ENCODE measurements at regions not wholly inside any gene's neighbourhood (a gene's known extent, or its start where the extent isn't known, plus 50 kb on each side); places are given as distances from the start of the nearest gene placed in this dataset.

DNA sequence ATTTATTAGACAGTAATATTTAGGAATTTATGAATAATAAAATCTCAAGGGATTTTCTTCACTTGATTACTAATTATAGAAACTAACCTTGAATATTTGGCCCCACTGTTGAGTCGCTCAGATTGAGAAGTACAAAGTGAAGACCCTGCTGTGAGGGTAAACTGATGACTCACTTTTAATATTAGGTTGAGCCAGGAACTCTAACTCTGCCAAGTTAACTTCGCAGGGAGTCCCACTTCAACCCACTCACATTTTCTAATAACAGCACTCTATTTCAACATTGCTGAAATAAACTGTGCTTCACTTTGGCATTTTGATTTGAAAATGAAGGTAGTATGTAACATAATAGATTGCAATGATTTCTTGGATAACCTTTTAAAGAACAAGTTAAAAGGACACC lies 200.7 kb downstream of the POLR1F start:
- Histone ChIP-seq H3K23ac (ENCODE audit: insufficient read length) (no peak overlapping the region), H2AK5ac (ENCODE audit: low read depth, low read length) (no peak overlapping the region), H2BK20ac (ENCODE audit: low read length) (no peak overlapping the region), H3K9ac (replicated peaks in 1 of 4; ENCODE audit: extremely low read depth in 1 of 4, low read depth in 3 of 4, low read length in 3 of 4) (no peak overlapping the region), H2BK120ac (replicated peaks; ENCODE audit: low read depth, low read length) (no peak overlapping the region), H4K91ac (replicated peaks; ENCODE audit: insufficient read length, low read length) (no peak overlapping the region), H4K20me1 (replicated peaks in 1 of 2; ENCODE audit: control insufficient read depth in 1 of 2, insufficient read depth in 2 of 2, low read length in 2 of 2) (no peaks in the 10 kb centered on the region), H2BK15ac (ENCODE audit: low read length) (no peak overlapping the region), H3K27me3 (replicated peaks in 1 of 4; ENCODE audit: control insufficient read depth in 3 of 4, extremely low read depth in 1 of 4, insufficient read depth in 3 of 4, low read length in 3 of 4) (no peaks in the 10 kb centered on the region), H3K56ac (replicated peaks; ENCODE audit: insufficient read length, low read depth, low read length) (no peak overlapping the region), H3K27ac (ENCODE audit: low read depth, low read length) (no peak overlapping the region), H3K79me2 (ENCODE audit: control insufficient read depth in 1 of 2, insufficient read depth in 2 of 2, low read length in 2 of 2) (no peaks in the 10 kb centered on the region), H2BK12ac (ENCODE audit: low read depth, low read length) (no peak overlapping the region), H3K79me1 (ENCODE audit: low read depth, low read length) (no peaks in the 10 kb centered on the region), H3K14ac (ENCODE audit: insufficient read length) (no peak overlapping the region), H3K4ac (replicated peaks; ENCODE audit: insufficient read length, low read depth, low read length) (no peak overlapping the region), H3K9me3 (ENCODE audit: insufficient read depth in 2 of 2, low read depth in 1 of 2, low read length in 1 of 2) (no peaks in the 10 kb centered on the region), H3K36me3 (ENCODE audit: control insufficient read depth in 2 of 4, insufficient read depth in 4 of 4, low read length in 3 of 4) (no peaks in the 10 kb centered on the region), H3K4me2 (ENCODE audit: insufficient read depth in 1 of 2, low read depth in 2 of 2, low read length in 2 of 2) (no peak overlapping the region), H4K5ac (ENCODE audit: insufficient read length, low read depth, low read length) (no peak overlapping the region), H3K23me2 (ENCODE audit: low read depth, low read length) (no peaks in the 10 kb centered on the region), H2AFZ (ENCODE audit: low read length) (no peak overlapping the region), H3K4me3 (ENCODE audit: extremely low read depth in 1 of 4, insufficient read depth in 2 of 4, low read depth in 3 of 4, low read length in 4 of 4) (no peak overlapping the region), H4K8ac (ENCODE audit: extremely low read depth, insufficient read depth, low read length) (no peak overlapping the region), H3K18ac (ENCODE audit: extremely low read depth, low read length) (no peak overlapping the region), H3K4me1 (replicated peaks in 1 of 4; ENCODE audit: control insufficient read depth in 3 of 4, insufficient read depth in 4 of 4, low read length in 3 of 4) (no peaks in the 10 kb centered on the region; a peak in 1 of 7 replicates), H2BK5ac (ENCODE audit: low read depth, low read length) (no peak overlapping the region)
- DNase-seq (ENCODE audit: low read depth in 1 of 2, low spot score in 2 of 2) (no peak), FAIRE-seq (no peak)
- 44% methylated on average over 2 of the region's 2 CpGs; no CpG with 5 or more reads in 1 of the 2 experiments for WGBS, 2 experiments (ENCODE audit: extremely low coverage in 1 of 2, insufficient coverage in 1 of 2, insufficient read length in 1 of 2, insufficient replicate concordance in 2 of 2, low coverage in 1 of 2, low lambda C conversion rate in 2 of 2, missing lambda C conversion rate in 1 of 2)
- ChIA-PET POLR2A (ENCODE audit: partially characterized antibody) (no interaction called here), CTCF (ENCODE audit: partially characterized antibody) (no interaction called here)
- TF ChIP-seq HDAC6 (IDR thresholded peaks at IDR 0.05; ENCODE audit: low read depth, low read length): no peak
- no peak for TF ChIP-seq CEBPB (IDR thresholded peaks at IDR 0.05; ENCODE audit: low read depth, low read length)
- no peak for TF ChIP-seq NANOG (IDR thresholded peaks at IDR 0.05; ENCODE audit: insufficient read depth, low read depth, low read length, poor library complexity, severe bottlenecking)
- TF ChIP-seq CREB1 (IDR thresholded peaks at IDR 0.05): no peak
- no peak for TF ChIP-seq SIRT6 (IDR thresholded peaks at IDR 0.05; ENCODE audit: low read length)
- TF ChIP-seq NRF1 (IDR thresholded peaks at IDR 0.05; ENCODE audit: low read depth, low read length): no peak
- no peak for TF ChIP-seq SAP30 (IDR thresholded peaks at IDR 0.05; ENCODE audit: insufficient read depth, insufficient replicate concordance, low read length)
- TF ChIP-seq POLR2AphosphoS5 (IDR thresholded peaks at IDR 0.05; ENCODE audit: low read depth, low read length): no peak
- no peak for TF ChIP-seq USF2 (IDR thresholded peaks at IDR 0.05; ENCODE audit: low read length)
- TF ChIP-seq KDM4A (IDR thresholded peaks at IDR 0.05; ENCODE audit: low read depth, low read length, severe bottlenecking): no peak
- TF ChIP-seq ATF3 (IDR thresholded peaks at IDR 0.05; ENCODE audit: insufficient read depth, low read depth, low read length): no peak
- no peak for TF ChIP-seq TBP (IDR thresholded peaks at IDR 0.05; ENCODE audit: low read depth, low read length)
- no peak for TF ChIP-seq SUZ12 (IDR thresholded peaks at IDR 0.05; ENCODE audit: low read length)
- no peak for TF ChIP-seq ZNF274 (IDR thresholded peaks at IDR 0.05; ENCODE audit: borderline replicate concordance, extremely low read depth, low read length)
- TF ChIP-seq CHD2 (IDR thresholded peaks at IDR 0.05; ENCODE audit: low read length): no peak

Measured in H1 (cell line).